ENCODE measurements at regions not wholly inside any gene's neighbourhood (a gene's known extent, or its start where the extent isn't known, plus 50 kb on each side); places are given as distances from the start of the nearest gene placed in this dataset.
"Not testable (repeated sequence)": the region's sequence is repeated elsewhere in the genome, so short reads cannot be mapped to it uniquely, and the experiment has no call there.

DNA sequence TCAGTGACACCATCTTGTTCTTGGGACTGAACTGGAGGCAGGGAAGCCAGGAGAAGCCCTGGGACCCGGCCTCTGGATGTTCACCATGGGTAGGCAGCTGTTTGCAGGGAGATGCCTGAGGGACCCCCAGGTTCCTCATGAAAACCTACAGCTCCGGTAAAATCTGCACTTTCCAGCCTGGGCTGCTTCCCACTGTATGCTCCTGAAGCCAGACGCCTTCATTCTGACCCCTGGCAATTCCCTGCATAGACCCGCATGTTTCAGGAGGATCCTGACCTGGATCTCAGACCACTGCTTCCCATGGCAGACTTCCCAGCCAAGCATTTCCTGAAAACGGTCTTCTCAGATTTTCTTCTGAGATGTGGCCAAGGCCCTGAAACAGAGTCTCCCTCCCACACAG, 306.7 kb downstream of the PREX1 start:
- Histone ChIP-seq H3K36me3 (no peaks in the 10 kb centered on the region), H3K4me3 (no peak overlapping the region), H3K4me1 (no peaks in the 10 kb centered on the region), H3K27ac (no peak overlapping the region), H3K27me3 (peaks cover 0 to 5% (median 0%) of the 10 kb centered on the region in 9 donors), H3K9me3 (no peaks in the 10 kb centered on the region)
- TF ChIP-seq POLR2A (IDR thresholded peaks at IDR 0.05) (no peak), CTCF (IDR thresholded peaks at IDR 0.05) (no peak)
- ATAC-seq (no peak), DNase-seq (no peak)
- 62 to 79% (median 71%) methylated on average over 5 of the region's 5 CpGs for WGBS, 4 donors
- intact Hi-C loops (cut with DNase I) = no loop called here

GRCh38 chr20:48516196-48516595, 311.6 kb downstream of the PREX1 start:
- ATAC-seq, H3K27ac ChIP-seq, H3K4me3 ChIP-seq, DNase-seq, H3K9me3 ChIP-seq, H3K27me3 ChIP-seq, H3K4me1 ChIP-seq, H3K36me3 ChIP-seq: not testable (repeated sequence)
- intact Hi-C loops (cut with DNase I) = loop anchor here in 8 of 10 donors (2.0 to 10.0 kb wide), 3 partner anchors 619 to 621 kb away; no protein-coding TSS in a partner anchor
- WGBS, 4 donors = 62 to 65% (median 64%) methylated on average over 11 of the region's 11 CpGs

GRCh38 chr20:48514577-48514976, 313.2 kb downstream of the PREX1 start:
- DNase-seq, H3K27ac ChIP-seq, H3K27me3 ChIP-seq, ATAC-seq, H3K4me1 ChIP-seq, H3K36me3 ChIP-seq, H3K4me3 ChIP-seq, H3K9me3 ChIP-seq: not testable (repeated sequence)
- intact Hi-C loops (cut with DNase I) = loop anchor here in 2 of 10 donors (10.0 kb wide), 1 partner anchor 620 kb away; no protein-coding TSS in a partner anchor
- 78 to 87% (median 80%) methylated on average over 5 to 11 of the region's 12 CpGs for WGBS, 4 donors

- 76 to 93% (median 83%) methylated on average over 13 to 16 of the region's 16 CpGs for WGBS, 4 donors
- DNase-seq = not testable (repeated sequence)
- intact Hi-C loops (cut with DNase I) = loop anchor here in 2 of 10 donors (10.0 kb wide), 1 partner anchor 618 kb away; no protein-coding TSS in a partner anchor
Measured at GRCh38 chr20:48512539-48512938, 315.3 kb downstream of the PREX1 start.

GRCh38 chr20:48505066-48505465, 322.7 kb downstream of the PREX1 start:
- DNase-seq; H3K4me3 ChIP-seq; intact Hi-C loops (cut with DNase I); H3K27ac ChIP-seq; H3K9me3 ChIP-seq; H3K27me3 ChIP-seq; H3K4me1 ChIP-seq; H3K36me3 ChIP-seq; ATAC-seq: not testable (repeated sequence)
- WGBS, 4 donors = 78 to 83% (median 80%) methylated on average over 9 to 12 of the region's 12 CpGs

More at GRCh38 chr20:48512539-48512938, 315.3 kb downstream of the PREX1 start:
- H3K4me1 ChIP-seq, ATAC-seq, H3K9me3 ChIP-seq, H3K4me3 ChIP-seq, H3K27ac ChIP-seq, H3K36me3 ChIP-seq, H3K27me3 ChIP-seq: not testable (repeated sequence)

GRCh38 chr20:48503166-48503815, 324.5 kb downstream of the PREX1 start:
- intact Hi-C loops (cut with DNase I) = no loop called here
- 69 to 75% (median 70%) methylated on average over 14 of the region's 14 CpGs for WGBS, 4 donors
- no peak overlapping the region for H3K27ac ChIP-seq
- H3K9me3 ChIP-seq = no peaks in the 10 kb centered on the region
- ATAC-seq (no peak), DNase-seq (no peak)
- no peaks in the 10 kb centered on the region for H3K4me1 ChIP-seq
- no peak for TF ChIP-seq CTCF (IDR thresholded peaks at IDR 0.05)
- no peak for TF ChIP-seq POLR2A (IDR thresholded peaks at IDR 0.05)
- H3K36me3 ChIP-seq = no peaks in the 10 kb centered on the region
- no peaks in the 10 kb centered on the region for H3K27me3 ChIP-seq
- no peak overlapping the region for H3K4me3 ChIP-seq
